Liver (tissue), 8 donors: ENCODE measurements at regions not wholly inside any gene's neighbourhood (a gene's known extent, or its start where the extent isn't known, plus 50 kb on each side); places are given as distances from the start of the nearest gene placed in this dataset.

Experiments
- DNase-seq: peaks from one replicate; pipeline ENCODE4 v3.0.0-alpha.2; 2017; ENCODE audit warnings: low spot score
- H3K27ac ChIP-seq, 2 donors: one replicate each; pipeline ENCODE4 v1.7.0; 2013; ENCODE audit warnings: inconsistent platforms in 2 of 2, low read length in 2 of 2, control low read depth in 1 of 2, low read depth in 1 of 2, mild to moderate bottlenecking in 1 of 2
- H3K27me3 ChIP-seq, 4 donors: one replicate each; pipeline versions ENCODE4 v1.6.1 to v1.7.0; 2013; ENCODE audit warnings: low read length in 3 of 4, inconsistent platforms in 1 of 4, mild to moderate bottlenecking in 1 of 4, moderate library complexity in 1 of 4; ENCODE audit not compliant: control insufficient read depth in 4 of 4, insufficient read depth in 4 of 4
- H3K36me3 ChIP-seq, 4 donors: one replicate each; pipeline versions ENCODE4 v1.6.1 to v1.7.0; 2013; ENCODE audit warnings: low read length in 3 of 4, mild to moderate bottlenecking in 3 of 4, low read depth in 1 of 4, moderate library complexity in 1 of 4; ENCODE audit not compliant: control insufficient read depth in 4 of 4, insufficient read depth in 3 of 4
- H3K4me1 ChIP-seq, 4 donors: one replicate each; pipeline versions ENCODE4 v1.6.1 to v1.7.0; 2013; ENCODE audit warnings: low read length in 3 of 4, mild to moderate bottlenecking in 3 of 4, moderate library complexity in 1 of 4; ENCODE audit not compliant: control insufficient read depth in 4 of 4, insufficient read depth in 4 of 4
- H3K4me3 ChIP-seq, 3 donors: one replicate each; pipeline versions ENCODE4 v1.6.1 to v1.7.0; 2013; ENCODE audit warnings: low read length in 3 of 3, control low read depth in 1 of 3, low read depth in 1 of 3, mild to moderate bottlenecking in 1 of 3
- H3K9ac ChIP-seq, 2 donors: one replicate each; pipeline ENCODE4 v1.7.0; 2013; ENCODE audit warnings: low read length in 2 of 2, mild to moderate bottlenecking in 2 of 2, moderate library complexity in 2 of 2, control low read depth in 1 of 2, low read depth in 1 of 2
- H3K9me3 ChIP-seq, 4 donors: one replicate each; pipeline versions ENCODE4 v1.6.1 to v1.7.0; 2013; ENCODE audit warnings: low read length in 3 of 4; ENCODE audit not compliant: control insufficient read depth in 4 of 4
- EGR1 ChIP-seq, 2 donors: IDR thresholded peaks; 2 replicates each; pipeline ENCODE4 v1.6.1; 2016 to 2018; ENCODE audit warnings: antibody characterized with exemption in 2 of 2, low read depth in 2 of 2
- FOXA1 ChIP-seq: IDR thresholded peaks from 2 replicates; pipeline ENCODE4 v1.6.1; 2016; ENCODE audit warnings: antibody characterized with exemption
- HNF4A ChIP-seq, 2 donors: conservative IDR thresholded peaks; 2 replicates each; pipeline ENCODE4 v1.6.1; 2016; ENCODE audit warnings: antibody characterized with exemption in 2 of 2, mild to moderate bottlenecking in 2 of 2
- HNF4G ChIP-seq: IDR thresholded peaks from 2 replicates; pipeline ENCODE4 v1.6.1; 2016; ENCODE audit warnings: antibody characterized with exemption
- JUND ChIP-seq, 2 donors: IDR thresholded peaks; 2 replicates each; pipeline ENCODE4 v1.6.1; 2016; ENCODE audit warnings: antibody characterized with exemption in 2 of 2
- MAX ChIP-seq: IDR thresholded peaks from 2 replicates; pipeline ENCODE4 v1.6.1; 2016; ENCODE audit warnings: antibody characterized with exemption
- NR2F2 ChIP-seq: IDR thresholded peaks from 2 replicates; pipeline ENCODE4 v1.6.1; 2016; ENCODE audit warnings: antibody characterized with exemption
- RAD21 ChIP-seq, 2 donors: IDR thresholded peaks; 2 replicates each; pipeline ENCODE4 v1.6.1; 2016; ENCODE audit warnings: antibody characterized with exemption in 2 of 2, mild to moderate bottlenecking in 2 of 2
- RXRA ChIP-seq, 2 donors: IDR thresholded peaks; 2 replicates each; pipeline ENCODE4 v1.6.1; 2017 to 2018; ENCODE audit warnings: antibody characterized with exemption in 2 of 2, mild to moderate bottlenecking in 1 of 2
- SP1 ChIP-seq: IDR thresholded peaks from 2 replicates; pipeline ENCODE4 v1.6.1; 2018; ENCODE audit warnings: antibody characterized with exemption, mild to moderate bottlenecking
- TAF1 ChIP-seq: conservative IDR thresholded peaks from 2 replicates; pipeline ENCODE4 v1.6.1; 2016; ENCODE audit warnings: antibody characterized with exemption, mild to moderate bottlenecking
- YY1 ChIP-seq: IDR thresholded peaks from 2 replicates; pipeline ENCODE4 v1.6.1; 2016; ENCODE audit warnings: antibody characterized with exemption, mild to moderate bottlenecking
- WGBS: extraction: QIAGEN DNeasy Blood & Tissue Kit; methylation state at CpG from one replicate; pipeline ENCODE4 v1.1.7; 2013; 5-methylcytosine and 5-hydroxymethylcytosine counted together
- TF ChIP-seq, protein P1 (sequence below): IDR thresholded peaks from 2 replicates; pipeline ENCODE4 v1.6.1; 2016; ENCODE audit warnings: antibody characterized with exemption
- TF ChIP-seq, protein P2 (sequence below): fragments of 150-350 bp; IDR thresholded peaks from 2 replicates; pipeline ENCODE4 v1.5.1; 2017; ENCODE audit warnings: improper control_type of control experiment, low read depth, low read length; ENCODE audit not compliant: missing input control
- TF ChIP-seq, protein P3 (sequence below): IDR thresholded peaks from 2 replicates; pipeline ENCODE4 v1.6.1; 2016; ENCODE audit warnings: antibody characterized with exemption
- TF ChIP-seq, protein P4 (sequence below): IDR thresholded peaks from 2 replicates; pipeline ENCODE4 v1.6.1; 2016; ENCODE audit warnings: antibody characterized with exemption, mild to moderate bottlenecking
- donor health status: healthy.
- donor health status: healthy.
- donor health status: healthy.
- donor health status: healthy.
- donor health status: healthy.

DNA sequence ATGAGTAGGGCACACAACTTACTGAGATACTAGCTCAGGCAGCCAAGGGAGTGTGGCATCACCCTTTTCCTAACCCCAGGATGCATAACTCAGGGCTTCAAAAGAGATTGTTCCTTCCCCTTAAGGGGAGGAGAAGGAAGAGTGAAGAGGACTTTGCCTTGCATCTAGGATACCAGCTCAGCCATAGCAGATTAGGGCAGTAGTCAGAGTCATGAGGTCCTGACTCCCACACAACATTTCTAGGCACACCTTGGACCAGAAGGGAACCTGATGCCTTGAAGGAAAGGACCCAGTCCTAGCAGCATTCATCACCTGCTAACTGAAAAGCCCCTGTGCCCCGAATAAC lies 1433.2 kb upstream of the TMEFF2 start:
- 86% methylated on average over 1 of the region's 1 CpG for WGBS
- H3K9me3 ChIP-seq: no peaks in the 10 kb centered on the region
- TF ChIP-seq EGR1 (IDR thresholded peaks at IDR 0.05; ENCODE audit: low read depth in 2 of 2): no peak
- TF ChIP-seq FOXA1: no peak
- TF ChIP-seq HNF4G: no peak
- TF ChIP-seq, protein P1, sequence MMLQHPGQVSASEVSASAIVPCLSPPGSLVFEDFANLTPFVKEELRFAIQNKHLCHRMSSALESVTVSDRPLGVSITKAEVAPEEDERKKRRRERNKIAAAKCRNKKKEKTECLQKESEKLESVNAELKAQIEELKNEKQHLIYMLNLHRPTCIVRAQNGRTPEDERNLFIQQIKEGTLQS: no peak
- no peaks in the 10 kb centered on the region for H3K27me3 ChIP-seq
- no peaks in the 10 kb centered on the region for H3K4me1 ChIP-seq
- H3K36me3 ChIP-seq: no peaks in the 10 kb centered on the region
- H3K27ac ChIP-seq: no peak overlapping the region
- H3K9ac ChIP-seq: no peak overlapping the region
- no peak overlapping the region for H3K4me3 ChIP-seq
- no peak for DNase-seq

- Histone ChIP-seq H3K9me3 (no peaks in the 10 kb centered on the region), H3K4me3 (no peak overlapping the region), H3K4me1 (no peaks in the 10 kb centered on the region), H3K9ac (no peak overlapping the region), H3K36me3 (no peaks in the 10 kb centered on the region), H3K27ac (no peak overlapping the region), H3K27me3 (no peaks in the 10 kb centered on the region)
- DNase-seq: no peak
- TF ChIP-seq TAF1 (no peak), EGR1 (IDR thresholded peaks at IDR 0.05; ENCODE audit: low read depth in 2 of 2) (no peak), SP1 (no peak), NR2F2 (no peak), JUND (IDR thresholded peaks at IDR 0.05) (no peak), MAX (no peak), HNF4G (no peak), HNF4A (conservative IDR thresholded peaks at IDR 0.05) (no peak), RAD21 (IDR thresholded peaks at IDR 0.05) (no peak), FOXA1 (no peak), RXRA (IDR thresholded peaks at IDR 0.05) (no peak), YY1 (no peak)
- TF ChIP-seq, protein P1: no peak
- TF ChIP-seq, protein P2, sequence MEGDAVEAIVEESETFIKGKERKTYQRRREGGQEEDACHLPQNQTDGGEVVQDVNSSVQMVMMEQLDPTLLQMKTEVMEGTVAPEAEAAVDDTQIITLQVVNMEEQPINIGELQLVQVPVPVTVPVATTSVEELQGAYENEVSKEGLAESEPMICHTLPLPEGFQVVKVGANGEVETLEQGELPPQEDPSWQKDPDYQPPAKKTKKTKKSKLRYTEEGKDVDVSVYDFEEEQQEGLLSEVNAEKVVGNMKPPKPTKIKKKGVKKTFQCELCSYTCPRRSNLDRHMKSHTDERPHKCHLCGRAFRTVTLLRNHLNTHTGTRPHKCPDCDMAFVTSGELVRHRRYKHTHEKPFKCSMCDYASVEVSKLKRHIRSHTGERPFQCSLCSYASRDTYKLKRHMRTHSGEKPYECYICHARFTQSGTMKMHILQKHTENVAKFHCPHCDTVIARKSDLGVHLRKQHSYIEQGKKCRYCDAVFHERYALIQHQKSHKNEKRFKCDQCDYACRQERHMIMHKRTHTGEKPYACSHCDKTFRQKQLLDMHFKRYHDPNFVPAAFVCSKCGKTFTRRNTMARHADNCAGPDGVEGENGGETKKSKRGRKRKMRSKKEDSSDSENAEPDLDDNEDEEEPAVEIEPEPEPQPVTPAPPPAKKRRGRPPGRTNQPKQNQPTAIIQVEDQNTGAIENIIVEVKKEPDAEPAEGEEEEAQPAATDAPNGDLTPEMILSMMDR: no peak
- TF ChIP-seq, protein P3, sequence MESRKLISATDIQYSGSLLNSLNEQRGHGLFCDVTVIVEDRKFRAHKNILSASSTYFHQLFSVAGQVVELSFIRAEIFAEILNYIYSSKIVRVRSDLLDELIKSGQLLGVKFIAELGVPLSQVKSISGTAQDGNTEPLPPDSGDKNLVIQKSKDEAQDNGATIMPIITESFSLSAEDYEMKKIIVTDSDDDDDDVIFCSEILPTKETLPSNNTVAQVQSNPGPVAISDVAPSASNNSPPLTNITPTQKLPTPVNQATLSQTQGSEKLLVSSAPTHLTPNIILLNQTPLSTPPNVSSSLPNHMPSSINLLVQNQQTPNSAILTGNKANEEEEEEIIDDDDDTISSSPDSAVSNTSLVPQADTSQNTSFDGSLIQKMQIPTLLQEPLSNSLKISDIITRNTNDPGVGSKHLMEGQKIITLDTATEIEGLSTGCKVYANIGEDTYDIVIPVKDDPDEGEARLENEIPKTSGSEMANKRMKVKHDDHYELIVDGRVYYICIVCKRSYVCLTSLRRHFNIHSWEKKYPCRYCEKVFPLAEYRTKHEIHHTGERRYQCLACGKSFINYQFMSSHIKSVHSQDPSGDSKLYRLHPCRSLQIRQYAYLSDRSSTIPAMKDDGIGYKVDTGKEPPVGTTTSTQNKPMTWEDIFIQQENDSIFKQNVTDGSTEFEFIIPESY: no peak
- TF ChIP-seq, protein P4, sequence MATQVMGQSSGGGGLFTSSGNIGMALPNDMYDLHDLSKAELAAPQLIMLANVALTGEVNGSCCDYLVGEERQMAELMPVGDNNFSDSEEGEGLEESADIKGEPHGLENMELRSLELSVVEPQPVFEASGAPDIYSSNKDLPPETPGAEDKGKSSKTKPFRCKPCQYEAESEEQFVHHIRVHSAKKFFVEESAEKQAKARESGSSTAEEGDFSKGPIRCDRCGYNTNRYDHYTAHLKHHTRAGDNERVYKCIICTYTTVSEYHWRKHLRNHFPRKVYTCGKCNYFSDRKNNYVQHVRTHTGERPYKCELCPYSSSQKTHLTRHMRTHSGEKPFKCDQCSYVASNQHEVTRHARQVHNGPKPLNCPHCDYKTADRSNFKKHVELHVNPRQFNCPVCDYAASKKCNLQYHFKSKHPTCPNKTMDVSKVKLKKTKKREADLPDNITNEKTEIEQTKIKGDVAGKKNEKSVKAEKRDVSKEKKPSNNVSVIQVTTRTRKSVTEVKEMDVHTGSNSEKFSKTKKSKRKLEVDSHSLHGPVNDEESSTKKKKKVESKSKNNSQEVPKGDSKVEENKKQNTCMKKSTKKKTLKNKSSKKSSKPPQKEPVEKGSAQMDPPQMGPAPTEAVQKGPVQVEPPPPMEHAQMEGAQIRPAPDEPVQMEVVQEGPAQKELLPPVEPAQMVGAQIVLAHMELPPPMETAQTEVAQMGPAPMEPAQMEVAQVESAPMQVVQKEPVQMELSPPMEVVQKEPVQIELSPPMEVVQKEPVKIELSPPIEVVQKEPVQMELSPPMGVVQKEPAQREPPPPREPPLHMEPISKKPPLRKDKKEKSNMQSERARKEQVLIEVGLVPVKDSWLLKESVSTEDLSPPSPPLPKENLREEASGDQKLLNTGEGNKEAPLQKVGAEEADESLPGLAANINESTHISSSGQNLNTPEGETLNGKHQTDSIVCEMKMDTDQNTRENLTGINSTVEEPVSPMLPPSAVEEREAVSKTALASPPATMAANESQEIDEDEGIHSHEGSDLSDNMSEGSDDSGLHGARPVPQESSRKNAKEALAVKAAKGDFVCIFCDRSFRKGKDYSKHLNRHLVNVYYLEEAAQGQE: no peak
- WGBS: 70% methylated on average over 3 of the region's 3 CpGs
Observed at GRCh38 chr2:193627187-193627926, 1432.6 kb upstream of the TMEFF2 start.
